Thyroid gland (tissue), 4 donors: ENCODE measurements at regions not wholly inside any gene's neighbourhood (a gene's known extent, or its start where the extent isn't known, plus 50 kb on each side); places are given as distances from the start of the nearest gene placed in this dataset. TPM values are rescaled to one million over a fixed set of nuclear protein-coding genes. Genes with fewer than 3 reads are reported as not detected.

Experiments used
- DNase-seq, 2 donors: peaks; one replicate each; pipeline ENCODE4 v3.0.0-alpha.2; 2019
- H3K27ac ChIP-seq, 3 donors: fragments of 200-600 bp; sonication (generic); 1 replicate in 2 of 3; 2 replicates in 1 of 3; pipeline ENCODE4 v1.5.1; 2016 to 2019; ENCODE audit warnings: mild to moderate bottlenecking in 1 of 3, moderate library complexity in 1 of 3
- H3K27me3 ChIP-seq: fragments of 200-600 bp; sonication (generic); one replicate; pipeline ENCODE4 v1.5.1; 2019
- H3K36me3 ChIP-seq, 2 donors: fragments of 200-600 bp; sonication (generic); one replicate each; pipeline ENCODE4 v1.5.1; 2016 to 2019
- H3K4me1 ChIP-seq, 2 donors: fragments of 200-600 bp; sonication (generic); one replicate each; pipeline ENCODE4 v1.5.1; 2017 to 2019
- H3K4me3 ChIP-seq, 3 donors: fragments of 200-600 bp; sonication (generic); replicated peaks in 1 of 3; 1 replicate in 2 of 3; 2 replicates in 1 of 3; pipeline ENCODE4 v1.5.1; 2016; ENCODE audit warnings: mild to moderate bottlenecking in 1 of 3
- H3K9me3 ChIP-seq: fragments of 200-600 bp; sonication (generic); one replicate; pipeline ENCODE4 v1.5.1; 2017
- POLR2A ChIP-seq, 2 donors: fragments of 450-650 bp; IDR thresholded peaks; one replicate each; pipeline ENCODE4 v1.6.1; 2017; ENCODE audit warnings: antibody characterized with exemption in 2 of 2, mild to moderate bottlenecking in 2 of 2, moderate library complexity in 1 of 2
- WGBS, 2 donors: methylation state at CpG; one replicate each; pipeline ENCODE4 v1.1.5; 2017; 5-methylcytosine and 5-hydroxymethylcytosine counted together
- intact Hi-C: fragments of 100-400 bp; cut with DNase I; formaldehyde crosslinking; loops from one replicate; pipeline ENCODE4 v1.15.1; 2023
- small RNA-seq: library from RNA; depleted of rRNA; stranded (forward); fragments of <200 nt; gene quantifications from one replicate; pipeline ENCODE3, GENCODE V24; 2016
- TF ChIP-seq, protein P1 (sequence below), 6 experiments: fragments of 200-600 bp in 3 of 6; fragments of 450-650 bp in 3 of 6; sonication (generic) in 3 of 6; IDR thresholded peaks; one replicate each; pipeline ENCODE4 v1.5.1; 2016 to 2019; ENCODE audit warnings: antibody characterized with exemption in 6 of 6, mild to moderate bottlenecking in 2 of 6, inconsistent platforms in 1 of 6, moderate library complexity in 1 of 6

- no peak overlapping the region for H3K4me3 ChIP-seq
- intact Hi-C loops = no loop called here
- H3K27ac ChIP-seq = no peak overlapping the region
- no peaks in the 10 kb centered on the region for H3K4me1 ChIP-seq
- H3K27me3 ChIP-seq = no peaks in the 10 kb centered on the region
- TF ChIP-seq, protein P1, sequence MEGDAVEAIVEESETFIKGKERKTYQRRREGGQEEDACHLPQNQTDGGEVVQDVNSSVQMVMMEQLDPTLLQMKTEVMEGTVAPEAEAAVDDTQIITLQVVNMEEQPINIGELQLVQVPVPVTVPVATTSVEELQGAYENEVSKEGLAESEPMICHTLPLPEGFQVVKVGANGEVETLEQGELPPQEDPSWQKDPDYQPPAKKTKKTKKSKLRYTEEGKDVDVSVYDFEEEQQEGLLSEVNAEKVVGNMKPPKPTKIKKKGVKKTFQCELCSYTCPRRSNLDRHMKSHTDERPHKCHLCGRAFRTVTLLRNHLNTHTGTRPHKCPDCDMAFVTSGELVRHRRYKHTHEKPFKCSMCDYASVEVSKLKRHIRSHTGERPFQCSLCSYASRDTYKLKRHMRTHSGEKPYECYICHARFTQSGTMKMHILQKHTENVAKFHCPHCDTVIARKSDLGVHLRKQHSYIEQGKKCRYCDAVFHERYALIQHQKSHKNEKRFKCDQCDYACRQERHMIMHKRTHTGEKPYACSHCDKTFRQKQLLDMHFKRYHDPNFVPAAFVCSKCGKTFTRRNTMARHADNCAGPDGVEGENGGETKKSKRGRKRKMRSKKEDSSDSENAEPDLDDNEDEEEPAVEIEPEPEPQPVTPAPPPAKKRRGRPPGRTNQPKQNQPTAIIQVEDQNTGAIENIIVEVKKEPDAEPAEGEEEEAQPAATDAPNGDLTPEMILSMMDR (IDR thresholded peaks at IDR 0.05) = no peak
- no peak for TF ChIP-seq POLR2A (IDR thresholded peaks at IDR 0.05)
- H3K36me3 ChIP-seq = no peaks in the 10 kb centered on the region
- no peaks in the 10 kb centered on the region for H3K9me3 ChIP-seq
- no peak for DNase-seq
These were observed 62.4 kb upstream of the RXFP1 start for GRCh38 chr4:158459085-158459820.

GRCh38 chr4:158461336-158461735 is 60.3 kb upstream of the RXFP1 start:
- no peak for TF ChIP-seq POLR2A (IDR thresholded peaks at IDR 0.05)
- TF ChIP-seq, protein P1 (IDR thresholded peaks at IDR 0.05) = no peak
- Histone ChIP-seq H3K27me3 (no peaks in the 10 kb centered on the region), H3K36me3 (no peaks in the 10 kb centered on the region), H3K9me3 (no peaks in the 10 kb centered on the region), H3K4me3 (no peak overlapping the region), H3K4me1 (no peaks in the 10 kb centered on the region), H3K27ac (no peak overlapping the region)
- DNase-seq = no peak
- intact Hi-C loops = no loop called here
- 73 to 74% methylated on average over 2 of the region's 2 CpGs for WGBS, 2 donors

DNA sequence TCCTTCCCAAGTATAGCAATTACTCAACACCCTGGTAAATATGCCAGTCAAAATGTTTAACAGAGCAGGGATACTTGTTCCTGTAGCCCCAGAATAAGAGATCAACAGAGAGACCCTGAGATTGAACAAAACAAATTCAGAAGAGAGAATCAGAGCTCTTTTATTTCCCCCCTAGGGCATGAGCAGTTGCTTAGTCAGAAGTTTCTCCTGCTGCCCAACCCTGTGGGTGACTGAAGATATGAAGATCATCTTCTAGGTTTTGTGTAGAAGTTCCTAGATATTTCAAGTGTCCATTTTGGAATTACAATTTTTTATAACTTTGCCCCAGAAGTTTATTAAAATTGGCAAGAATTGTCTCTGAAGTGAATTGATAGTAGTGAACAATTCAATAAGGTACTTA is 59.1 kb upstream of the RXFP1 start:
- DNase-seq = no peak
- Histone ChIP-seq H3K4me1 (no peaks in the 10 kb centered on the region), H3K4me3 (no peak overlapping the region), H3K27ac (no peak overlapping the region), H3K36me3 (no peaks in the 10 kb centered on the region), H3K27me3 (no peaks in the 10 kb centered on the region), H3K9me3 (no peaks in the 10 kb centered on the region)
- no peak for TF ChIP-seq POLR2A (IDR thresholded peaks at IDR 0.05)
- TF ChIP-seq, protein P1 (IDR thresholded peaks at IDR 0.05) = no peak
- intact Hi-C loops = no loop called here

Small RNA genes lying in the stretch of these regions (small RNA-seq; reads per million reads assigned to genes)
- gene RNU4-79P = not detected
